SU-DHL-6 (cell line): ENCODE measurements at regions not wholly inside any gene's neighbourhood (a gene's known extent, or its start where the extent isn't known, plus 50 kb on each side); places are given as distances from the start of the nearest gene placed in this dataset.

Source experiments
- H2AFZ ChIP-seq: fragments of 200-600 bp; sonication (generic); 2 replicates; pipeline ENCODE4 v1.6.1; 2014; ENCODE audit warnings: low read depth, mild to moderate bottlenecking, moderate library complexity, mixed read lengths, antibody characterized with exemption, low read length; ENCODE audit not compliant: severe bottlenecking
- H3F3A ChIP-seq: fragments of 200-600 bp; shearing (Covaris generic); 2 replicates; pipeline ENCODE4 v1.6.0; 2016; ENCODE audit warnings: antibody characterized with exemption, mild to moderate bottlenecking; ENCODE audit not compliant: insufficient read depth
- H3K27ac ChIP-seq: fragments of 200-600 bp; sonication (generic); 2 replicates; pipeline ENCODE4 v1.5.1; 2016; ENCODE audit warnings: low read depth, mild to moderate bottlenecking, low read length, moderate library complexity, mixed read lengths
- H3K27me3 ChIP-seq: fragments of 200-600 bp; sonication (generic), shearing (Covaris generic); 2 replicates; pipeline ENCODE4 v1.6.0; 2014; ENCODE audit warnings: mild to moderate bottlenecking, low read length
- H3K36me3 ChIP-seq: fragments of 200-600 bp; sonication (generic); 2 replicates; pipeline ENCODE4 v1.6.1; 2014; ENCODE audit warnings: mild to moderate bottlenecking, low read length, mixed read lengths
- H3K4me2 ChIP-seq: fragments of 300-600, 200-600 bp; shearing (Covaris generic), sonication (generic); 2 replicates; pipeline ENCODE4 v1.6.0; 2014; ENCODE audit warnings: low read length, low read depth, mild to moderate bottlenecking; ENCODE audit not compliant: poor library complexity, severe bottlenecking
- H3K4me3 ChIP-seq: fragments of 200-600 bp; sonication (generic); 2 replicates; pipeline ENCODE4 v1.5.1; 2014; ENCODE audit warnings: antibody characterized with exemption, low read length, mild to moderate bottlenecking, mixed read lengths; ENCODE audit not compliant: insufficient read depth, poor library complexity, severe bottlenecking
- H3K79me2 ChIP-seq: fragments of 200-600 bp; sonication (generic); 2 replicates; pipeline ENCODE4 v1.6.1; 2014; ENCODE audit warnings: mild to moderate bottlenecking, low read length, moderate library complexity; ENCODE audit not compliant: insufficient read depth
- H3K9ac ChIP-seq: fragments of 200-600 bp; sonication (generic); 2 replicates; pipeline ENCODE4 v1.7.0; 2014; ENCODE audit warnings: mild to moderate bottlenecking, low read length
- H3K9me2 ChIP-seq: fragments of 200-600 bp; sonication (generic); replicated peaks from 2 replicates; pipeline ENCODE4 v1.6.1; 2014; ENCODE audit warnings: low read length; ENCODE audit not compliant: insufficient read depth
- H3K9me3 ChIP-seq: fragments of 200-600 bp; sonication (generic); 2 replicates; pipeline ENCODE4 v1.6.1; 2014; ENCODE audit warnings: low read length, mixed read lengths; ENCODE audit not compliant: insufficient read depth
- H4K20me1 ChIP-seq: fragments of 200-600 bp; sonication (generic); 2 replicates; pipeline ENCODE4 v1.6.1; 2014; ENCODE audit warnings: low read depth, mild to moderate bottlenecking, antibody characterized with exemption, low read length, moderate library complexity, mixed read lengths
- CTCF ChIP-seq: fragments of 200-600 bp; sonication (generic); IDR thresholded peaks from one replicate; pipeline ENCODE4 v1.5.1; 2017; ENCODE audit warnings: antibody characterized with exemption, mild to moderate bottlenecking, low read length, moderate library complexity; ENCODE audit not compliant: insufficient read depth, poor library complexity, severe bottlenecking
- EZH2phosphoT487 ChIP-seq: fragments of 200-600 bp; sonication (generic), shearing (Covaris generic); conservative IDR thresholded peaks from 2 replicates; pipeline ENCODE4 v1.6.1; 2018; ENCODE audit warnings: mild to moderate bottlenecking, antibody characterized with exemption, low read length, moderate library complexity, mixed read lengths

- Histone ChIP-seq H3K36me3 (no peaks in the 10 kb centered on the region), H3K4me2 (no peak overlapping the region), H3F3A (no peaks in the 10 kb centered on the region), H3K27ac (no peak overlapping the region), H3K9me3 (no peaks in the 10 kb centered on the region), H3K9ac (no peak overlapping the region), H3K27me3 (no peaks in the 10 kb centered on the region), H3K4me3 (no peak overlapping the region), H3K79me2 (no peaks in the 10 kb centered on the region), H2AFZ (no peak overlapping the region), H4K20me1 (no peaks in the 10 kb centered on the region), H3K9me2 (no peaks in the 10 kb centered on the region)
- no peak for TF ChIP-seq EZH2phosphoT487
- TF ChIP-seq CTCF = no peak
These were observed 241.4 kb upstream of the IRX5 start for GRCh38 chr16:54689072-54689865.

- no peak for TF ChIP-seq EZH2phosphoT487
- no peak for TF ChIP-seq CTCF
- no peaks in the 10 kb centered on the region for H3K9me3 ChIP-seq
- H3K4me3 ChIP-seq = no peak overlapping the region
- no peaks in the 10 kb centered on the region for H3K79me2 ChIP-seq
- no peak overlapping the region for H3K4me2 ChIP-seq
- no peak overlapping the region for H2AFZ ChIP-seq
- no peaks in the 10 kb centered on the region for H3F3A ChIP-seq
- no peak overlapping the region for H3K27ac ChIP-seq
- no peak overlapping the region for H3K9ac ChIP-seq
- no peaks in the 10 kb centered on the region for H4K20me1 ChIP-seq
- no peaks in the 10 kb centered on the region for H3K36me3 ChIP-seq
- no peaks in the 10 kb centered on the region for H3K9me2 ChIP-seq
- H3K27me3 ChIP-seq = no peaks in the 10 kb centered on the region
These were observed 242.3 kb upstream of the IRX5 start for GRCh38 chr16:54688339-54688738.

GRCh38 chr16:54687043-54687899 lies 243.4 kb upstream of the IRX5 start:
- Histone ChIP-seq H3K9me2 (no peaks in the 10 kb centered on the region), H4K20me1 (no peaks in the 10 kb centered on the region), H3K79me2 (no peaks in the 10 kb centered on the region), H3K4me3 (no peak overlapping the region), H2AFZ (no peak overlapping the region), H3K4me2 (no peak overlapping the region), H3K36me3 (no peaks in the 10 kb centered on the region), H3K9ac (no peak overlapping the region), H3K27me3 (no peaks in the 10 kb centered on the region), H3F3A (no peaks in the 10 kb centered on the region), H3K9me3 (no peaks in the 10 kb centered on the region), H3K27ac (no peak overlapping the region)
- TF ChIP-seq CTCF (no peak), EZH2phosphoT487 (no peak)
